Type B pancreatic cell (in vitro differentiated cells): ENCODE measurements at regions not wholly inside any gene's neighbourhood (a gene's known extent, or its start where the extent isn't known, plus 50 kb on each side); places are given as distances from the start of the nearest gene placed in this dataset.

Source experiments
- DNase-seq: peaks from one replicate; pipeline ENCODE4 v3.0.0; 2021; ENCODE audit warnings: mixed read lengths; ENCODE audit not compliant: unreplicated experiment; ENCODE audit errors: extremely low spot score
- H3K27ac Mint-ChIP-seq: 2 replicates; pipeline ENCODE4 v1.8.0; 2021; ENCODE audit warnings: mild to moderate bottlenecking, mixed read lengths
- H3K27me3 Mint-ChIP-seq: 2 replicates; pipeline ENCODE4 v1.8.0; 2021; ENCODE audit warnings: mixed read lengths
- H3K36me3 Mint-ChIP-seq: 2 replicates; pipeline ENCODE4 v1.8.0; 2021; ENCODE audit warnings: mixed read lengths
- H3K4me1 Mint-ChIP-seq: one replicate; pipeline ENCODE4 v1.8.0; 2021; ENCODE audit warnings: mixed read lengths; ENCODE audit not compliant: unreplicated experiment
- H3K4me3 Mint-ChIP-seq: 2 replicates; pipeline ENCODE4 v1.8.0; 2021; ENCODE audit warnings: mild to moderate bottlenecking, mixed read lengths
- H3K9me3 Mint-ChIP-seq: 2 replicates; pipeline ENCODE4 v1.8.0; 2021; ENCODE audit warnings: mixed read lengths
- CTCF ChIP-seq: fragments of 200-600 bp; sonication (generic); conservative IDR thresholded peaks from 2 replicates; pipeline ENCODE4 v1.5.0; 2021; ENCODE audit warnings: antibody characterized with exemption, mild to moderate bottlenecking

GRCh38 chr21:38885909-38886308 lies 80.2 kb downstream of the ETS2 start:
- no peak for DNase-seq
- no peak overlapping the region for H3K4me3 Mint-ChIP-seq
- peaks cover 17% of the 10 kb centered on the region for H3K9me3 Mint-ChIP-seq
- H3K27ac Mint-ChIP-seq: no peak overlapping the region
- H3K4me1 Mint-ChIP-seq: no peaks in the 10 kb centered on the region
- TF ChIP-seq CTCF: no peak
- no peaks in the 10 kb centered on the region for H3K27me3 Mint-ChIP-seq
- H3K36me3 Mint-ChIP-seq: peaks cover 3% of the 10 kb centered on the region

- TF ChIP-seq CTCF: no peak
- Mint-ChIP-seq H3K27ac (no peak overlapping the region), H3K4me1 (no peaks in the 10 kb centered on the region), H3K9me3 (peaks cover 17% of the 10 kb centered on the region), H3K4me3 (no peak overlapping the region), H3K36me3 (peaks cover 3% of the 10 kb centered on the region), H3K27me3 (no peaks in the 10 kb centered on the region)
- DNase-seq: no peak
These were observed 78.7 kb downstream of the ETS2 start for GRCh38 chr21:38884440-38884839.

GRCh38 chr21:38883142-38883541 lies 77.4 kb downstream of the ETS2 start:
- H3K27me3 Mint-ChIP-seq: no peaks in the 10 kb centered on the region
- H3K27ac Mint-ChIP-seq: no peak overlapping the region
- no peaks in the 10 kb centered on the region for H3K4me1 Mint-ChIP-seq
- no peaks in the 10 kb centered on the region for H3K36me3 Mint-ChIP-seq
- TF ChIP-seq CTCF: no peak
- no peak overlapping the region for H3K4me3 Mint-ChIP-seq
- DNase-seq: no peak
- H3K9me3 Mint-ChIP-seq: peaks cover 17% of the 10 kb centered on the region

- Mint-ChIP-seq H3K27ac (no peak overlapping the region), H3K27me3 (no peaks in the 10 kb centered on the region)
These were observed 75.4 kb downstream of the ETS2 start for GRCh38 chr21:38881131-38881530.

GRCh38 chr21:38880577-38880966 lies 74.8 kb downstream of the ETS2 start:
- DNase-seq: no peak
- TF ChIP-seq CTCF: no peak
- Mint-ChIP-seq H3K27ac (no peak overlapping the region), H3K36me3 (no peaks in the 10 kb centered on the region), H3K4me1 (no peaks in the 10 kb centered on the region), H3K9me3 (peaks cover 12% of the 10 kb centered on the region), H3K4me3 (no peak overlapping the region), H3K27me3 (no peaks in the 10 kb centered on the region)

More at GRCh38 chr21:38881131-38881530, 75.4 kb downstream of the ETS2 start:
- Mint-ChIP-seq H3K9me3 (peaks cover 12% of the 10 kb centered on the region), H3K4me1 (no peaks in the 10 kb centered on the region), H3K4me3 (no peak overlapping the region), H3K36me3 (no peaks in the 10 kb centered on the region)
- no peak for TF ChIP-seq CTCF
- DNase-seq: no peak
